ENCODE measurements at regions not wholly inside any gene's neighbourhood (a gene's known extent, or its start where the extent isn't known, plus 50 kb on each side); places are given as distances from the start of the nearest gene placed in this dataset.
"Not testable (repeated sequence)": the region's sequence is repeated elsewhere in the genome, so short reads cannot be mapped to it uniquely, and the experiment has no call there.

DNA sequence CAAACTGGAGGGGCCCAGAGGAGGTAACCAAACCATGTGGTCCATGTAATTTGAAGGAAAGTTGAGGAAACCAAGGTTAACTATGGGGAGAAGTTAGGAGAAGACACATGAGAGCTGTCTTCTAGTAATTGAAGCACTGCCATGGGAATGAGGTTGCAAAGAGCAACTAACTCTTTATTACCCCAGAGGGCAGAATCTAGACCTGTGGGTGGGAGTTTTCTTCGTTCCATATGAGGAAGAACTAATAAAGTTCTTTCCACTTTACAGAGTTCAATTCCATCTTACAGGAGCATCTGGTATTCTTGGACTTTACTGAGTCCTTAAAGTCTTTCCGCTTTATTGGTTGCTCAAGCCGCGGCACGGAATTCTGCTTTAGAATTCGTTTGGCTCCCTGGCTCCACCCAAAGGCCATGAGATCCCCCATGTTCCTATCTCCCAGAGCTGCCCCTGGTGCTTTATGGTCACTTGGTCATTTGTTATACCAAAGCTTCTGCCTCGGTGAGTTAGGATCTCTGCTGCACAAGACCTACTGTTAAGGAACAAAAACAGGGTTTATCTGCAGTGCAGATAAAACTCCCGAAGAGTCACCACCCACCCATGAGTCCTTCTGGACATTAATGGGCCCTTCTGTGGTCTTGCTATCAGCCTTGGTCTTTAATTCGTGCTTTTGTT, 89.5 kb upstream of the UMPS start:
- no peak overlapping the region for H3K4me2 ChIP-seq (ENCODE audit: low read depth, low read length, poor library complexity, severe bottlenecking)
- no peak overlapping the region for H2AFZ ChIP-seq (ENCODE audit: low read length)
- H3F3A ChIP-seq (ENCODE audit: low read depth): no peaks in the 10 kb centered on the region
- no peaks in the 10 kb centered on the region for H4K20me1 ChIP-seq (ENCODE audit: insufficient read depth, low read length, poor library complexity, severe bottlenecking)
- no peak overlapping the region for H3K4me3 ChIP-seq (ENCODE audit: low read length, poor library complexity, severe bottlenecking)
- no peaks in the 10 kb centered on the region for H3K36me3 ChIP-seq (ENCODE audit: insufficient read depth, low read length)
- H3K79me2 ChIP-seq (ENCODE audit: insufficient read depth, low read length): no peaks in the 10 kb centered on the region
- H3K9me2 ChIP-seq (replicated peaks; ENCODE audit: low read depth, low read length): no peaks in the 10 kb centered on the region
- TF ChIP-seq CTCF (conservative IDR thresholded peaks at IDR 0.05; ENCODE audit: low read length) (no peak), EZH2phosphoT487 (IDR thresholded peaks at IDR 0.05; ENCODE audit: borderline replicate concordance) (no peak)
- peaks cover 28% of the 10 kb centered on the region for H3K4me1 ChIP-seq (ENCODE audit: insufficient read depth, low read length, poor library complexity, severe bottlenecking)
- H3K9me3 ChIP-seq (ENCODE audit: insufficient read depth, low read depth, low read length): no peaks in the 10 kb centered on the region
- H3K27me3 ChIP-seq (ENCODE audit: insufficient read depth, low read length, poor library complexity, severe bottlenecking): no peaks in the 10 kb centered on the region
- H3K9ac ChIP-seq (ENCODE audit: low read depth, low read length, poor library complexity, severe bottlenecking): no peak overlapping the region

DNA sequence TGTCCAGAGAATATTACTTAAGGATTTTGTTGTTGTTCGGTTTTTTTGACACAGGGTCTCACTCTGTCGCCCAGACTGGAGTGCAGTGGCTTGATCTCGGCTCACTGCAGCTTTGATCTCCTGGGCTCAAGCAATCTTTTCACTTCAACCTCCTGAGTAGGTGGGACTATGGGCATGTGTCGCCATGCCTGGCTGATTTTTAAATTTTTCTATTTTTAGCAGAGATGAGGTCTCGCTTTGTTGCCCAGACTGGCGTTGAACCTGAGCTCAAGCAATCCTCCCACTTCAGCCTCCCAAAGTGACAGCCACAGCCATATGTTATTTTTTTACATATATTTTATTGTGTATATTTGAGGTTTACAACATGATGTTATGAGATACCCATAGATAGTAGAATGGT, 86.8 kb upstream of the UMPS start:
- Histone ChIP-seq H3K9me2 (replicated peaks; ENCODE audit: low read depth, low read length) (no peaks in the 10 kb centered on the region), H2AFZ (ENCODE audit: low read length) (no peak overlapping the region), H3K9me3 (ENCODE audit: insufficient read depth, low read depth, low read length) (no peaks in the 10 kb centered on the region), H4K20me1 (ENCODE audit: insufficient read depth, low read length, poor library complexity, severe bottlenecking) (no peaks in the 10 kb centered on the region), H3K36me3 (ENCODE audit: insufficient read depth, low read length) (no peaks in the 10 kb centered on the region), H3F3A (ENCODE audit: low read depth) (no peaks in the 10 kb centered on the region), H3K79me2 (ENCODE audit: insufficient read depth, low read length) (no peaks in the 10 kb centered on the region), H3K4me3 (ENCODE audit: low read length, poor library complexity, severe bottlenecking) (no peak overlapping the region), H3K27me3 (ENCODE audit: insufficient read depth, low read length, poor library complexity, severe bottlenecking) (no peaks in the 10 kb centered on the region), H3K4me1 (ENCODE audit: insufficient read depth, low read length, poor library complexity, severe bottlenecking) (peaks cover 18% of the 10 kb centered on the region), H3K9ac (ENCODE audit: low read depth, low read length, poor library complexity, severe bottlenecking) (no peak overlapping the region), H3K4me2 (ENCODE audit: low read depth, low read length, poor library complexity, severe bottlenecking) (no peak overlapping the region)
- TF ChIP-seq CTCF (conservative IDR thresholded peaks at IDR 0.05; ENCODE audit: low read length) (no peak), EZH2phosphoT487 (IDR thresholded peaks at IDR 0.05; ENCODE audit: borderline replicate concordance) (no peak)

GRCh38 chr3:124646186-124646585, 84.1 kb upstream of the UMPS start:
- H3K4me1 ChIP-seq (ENCODE audit: insufficient read depth, low read length, poor library complexity, severe bottlenecking): not testable (repeated sequence)

GRCh38 chr3:124648551-124648950, 81.7 kb upstream of the UMPS start:
- no peak overlapping the region for H3K4me2 ChIP-seq (ENCODE audit: low read depth, low read length, poor library complexity, severe bottlenecking)
- H3K9me3 ChIP-seq (ENCODE audit: insufficient read depth, low read depth, low read length): no peaks in the 10 kb centered on the region
- H3K4me1 ChIP-seq (ENCODE audit: insufficient read depth, low read length, poor library complexity, severe bottlenecking): peaks cover 17% of the 10 kb centered on the region
- H3K4me3 ChIP-seq (ENCODE audit: low read length, poor library complexity, severe bottlenecking): no peak overlapping the region
- no peak overlapping the region for H2AFZ ChIP-seq (ENCODE audit: low read length)
- no peaks in the 10 kb centered on the region for H3K9me2 ChIP-seq (replicated peaks; ENCODE audit: low read depth, low read length)
- H3K27me3 ChIP-seq (ENCODE audit: insufficient read depth, low read length, poor library complexity, severe bottlenecking): no peaks in the 10 kb centered on the region
- no peaks in the 10 kb centered on the region for H3K79me2 ChIP-seq (ENCODE audit: insufficient read depth, low read length)
- H3K36me3 ChIP-seq (ENCODE audit: insufficient read depth, low read length): no peaks in the 10 kb centered on the region
- H4K20me1 ChIP-seq (ENCODE audit: insufficient read depth, low read length, poor library complexity, severe bottlenecking): no peaks in the 10 kb centered on the region
- no peak overlapping the region for H3K9ac ChIP-seq (ENCODE audit: low read depth, low read length, poor library complexity, severe bottlenecking)
- no peak for TF ChIP-seq CTCF (conservative IDR thresholded peaks at IDR 0.05; ENCODE audit: low read length)
- TF ChIP-seq EZH2phosphoT487 (IDR thresholded peaks at IDR 0.05; ENCODE audit: borderline replicate concordance): no peak
- no peaks in the 10 kb centered on the region for H3F3A ChIP-seq (ENCODE audit: low read depth)

More at GRCh38 chr3:124646186-124646585, 84.1 kb upstream of the UMPS start:
- not testable (repeated sequence) for H3F3A ChIP-seq (ENCODE audit: low read depth); H2AFZ ChIP-seq (ENCODE audit: low read length); H3K4me3 ChIP-seq (ENCODE audit: low read length, poor library complexity, severe bottlenecking); H4K20me1 ChIP-seq (ENCODE audit: insufficient read depth, low read length, poor library complexity, severe bottlenecking); H3K79me2 ChIP-seq (ENCODE audit: insufficient read depth, low read length); H3K9ac ChIP-seq (ENCODE audit: low read depth, low read length, poor library complexity, severe bottlenecking); H3K36me3 ChIP-seq (ENCODE audit: insufficient read depth, low read length); H3K9me3 ChIP-seq (ENCODE audit: insufficient read depth, low read depth, low read length); H3K4me2 ChIP-seq (ENCODE audit: low read depth, low read length, poor library complexity, severe bottlenecking); H3K9me2 ChIP-seq (replicated peaks; ENCODE audit: low read depth, low read length); H3K27me3 ChIP-seq (ENCODE audit: insufficient read depth, low read length, poor library complexity, severe bottlenecking)

All from Loucy (cell line).